MM.1S (cell line): ENCODE measurements at regions not wholly inside any gene's neighbourhood (a gene's known extent, or its start where the extent isn't known, plus 50 kb on each side); places are given as distances from the start of the nearest gene placed in this dataset.

Experiments
- DNase-seq: peaks from one replicate; pipeline ENCODE4 v3.0.0-alpha.2; 2015
- H2AFZ ChIP-seq: fragments of 300-600 bp; sonication (generic); 2 replicates; pipeline ENCODE4 v1.6.0; 2016; ENCODE audit warnings: antibody characterized with exemption, low read length
- H3F3A ChIP-seq: fragments of 300-600 bp; sonication (generic); 2 replicates; pipeline ENCODE4 v1.6.1; 2016; ENCODE audit warnings: mild to moderate bottlenecking, antibody characterized with exemption, low read length, moderate library complexity, mixed read lengths; ENCODE audit not compliant: insufficient read depth
- H3K27ac ChIP-seq: fragments of 300-600 bp; sonication (generic); 2 replicates; pipeline ENCODE4 v1.5.1; 2016; ENCODE audit warnings: mild to moderate bottlenecking, low read length
- H3K27me3 ChIP-seq: fragments of 300-600 bp; sonication (generic); replicated peaks from 2 replicates; pipeline ENCODE4 v1.6.0; 2016; ENCODE audit warnings: low read length; ENCODE audit not compliant: insufficient read depth
- H3K36me3 ChIP-seq: fragments of 300-600 bp; sonication (generic); replicated peaks from 2 replicates; pipeline ENCODE4 v1.6.1; 2016; ENCODE audit warnings: mild to moderate bottlenecking, low read length, mixed read lengths; ENCODE audit not compliant: insufficient read depth
- H3K4me1 ChIP-seq: fragments of 300-600 bp; sonication (generic); 2 replicates; pipeline ENCODE4 v1.6.1; 2016; ENCODE audit warnings: low read length, mixed read lengths
- H3K4me2 ChIP-seq: fragments of 300-600 bp; sonication (generic); 2 replicates; pipeline ENCODE4 v1.6.0; 2016; ENCODE audit warnings: low read depth, low read length
- H3K4me3 ChIP-seq: fragments of 300-600 bp; sonication (generic); 2 replicates; pipeline ENCODE4 v1.5.1; 2016; ENCODE audit warnings: low read length, mixed read lengths
- H3K79me2 ChIP-seq: fragments of 300-600 bp; sonication (generic); 2 replicates; pipeline ENCODE4 v1.6.1; 2016; ENCODE audit warnings: mixed run types, low read length, mixed read lengths
- H3K9ac ChIP-seq: fragments of 300-600 bp; sonication (generic); 2 replicates; pipeline ENCODE4 v1.6.1; 2016; ENCODE audit warnings: low read length, mixed read lengths
- H3K9me2 ChIP-seq: fragments of 300-600 bp; sonication (generic); replicated peaks from 2 replicates; pipeline ENCODE4 v1.6.1; 2016; ENCODE audit warnings: mild to moderate bottlenecking, low read length, mixed read lengths; ENCODE audit not compliant: insufficient read depth
- H3K9me3 ChIP-seq: fragments of 300-600 bp; sonication (generic); replicated peaks from 2 replicates; pipeline ENCODE4 v1.6.1; 2016; ENCODE audit warnings: mild to moderate bottlenecking, low read length, mixed read lengths; ENCODE audit not compliant: insufficient read depth
- H4K20me1 ChIP-seq: fragments of 300-600 bp; sonication (generic); 2 replicates; pipeline ENCODE4 v1.6.1; 2016; ENCODE audit warnings: mild to moderate bottlenecking, low read length, moderate library complexity, mixed read lengths; ENCODE audit not compliant: insufficient read depth
- CTCF ChIP-seq: fragments of 300-600 bp; sonication (generic); IDR thresholded peaks from 2 replicates; pipeline ENCODE4 v1.5.1; 2016; ENCODE audit warnings: antibody characterized with exemption, low read length, mixed read lengths
- EZH2 ChIP-seq: fragments of 300-600 bp; sonication (generic); optimal IDR thresholded peaks from 2 replicates; pipeline ENCODE3; 2017; ENCODE audit warnings: low read depth, mild to moderate bottlenecking, antibody characterized with exemption, low read length, mixed read lengths
- EZH2phosphoT487 ChIP-seq: fragments of 300-600 bp; sonication (generic); IDR thresholded peaks from 2 replicates; pipeline ENCODE4 v1.6.1; 2018; ENCODE audit warnings: antibody characterized with exemption, low read length

- DNase-seq, result no peak
- no peaks in the 10 kb centered on the region for H3K79me2 ChIP-seq
- H3K36me3 ChIP-seq, result no peaks in the 10 kb centered on the region
- TF ChIP-seq EZH2phosphoT487 (no peak), EZH2 (no peak), CTCF (no peak)
- H3K4me2 ChIP-seq, result no peak overlapping the region
- H2AFZ ChIP-seq, result no peak overlapping the region
- H3K9me3 ChIP-seq, result no peaks in the 10 kb centered on the region
- H3K27me3 ChIP-seq, result no peaks in the 10 kb centered on the region
- no peaks in the 10 kb centered on the region for H3F3A ChIP-seq
- H3K9ac ChIP-seq, result no peak overlapping the region
- H3K9me2 ChIP-seq, result no peaks in the 10 kb centered on the region
- no peak overlapping the region for H3K27ac ChIP-seq
- no peak overlapping the region for H3K4me3 ChIP-seq
- no peaks in the 10 kb centered on the region for H3K4me1 ChIP-seq
- H4K20me1 ChIP-seq, result no peaks in the 10 kb centered on the region
Observed at GRCh38 chr10:118467200-118467599, 125.1 kb upstream of the FAM204A start.

- no peaks in the 10 kb centered on the region for H3K36me3 ChIP-seq
- H3F3A ChIP-seq, result no peaks in the 10 kb centered on the region
- DNase-seq, result no peak
- H3K4me1 ChIP-seq, result no peaks in the 10 kb centered on the region
- H3K9me2 ChIP-seq, result no peaks in the 10 kb centered on the region
- no peak overlapping the region for H3K9ac ChIP-seq
- H3K79me2 ChIP-seq, result no peaks in the 10 kb centered on the region
- H2AFZ ChIP-seq, result no peak overlapping the region
- H3K9me3 ChIP-seq, result no peaks in the 10 kb centered on the region
- no peak overlapping the region for H3K27ac ChIP-seq
- H3K4me3 ChIP-seq, result no peak overlapping the region
- no peaks in the 10 kb centered on the region for H3K27me3 ChIP-seq
- no peak overlapping the region for H3K4me2 ChIP-seq
- no peaks in the 10 kb centered on the region for H4K20me1 ChIP-seq
- TF ChIP-seq EZH2 (no peak), CTCF (no peak), EZH2phosphoT487 (no peak)
Observed at GRCh38 chr10:118465300-118465874, 123.3 kb upstream of the FAM204A start.

GRCh38 chr10:118463740-118464139 is 121.6 kb upstream of the FAM204A start:
- no peak for TF ChIP-seq CTCF
- TF ChIP-seq EZH2, result no peak
- TF ChIP-seq EZH2phosphoT487, result no peak
- Histone ChIP-seq H3K4me2 (no peak overlapping the region), H2AFZ (no peak overlapping the region), H3K27ac (no peak overlapping the region), H3K9me3 (no peaks in the 10 kb centered on the region), H3K27me3 (no peaks in the 10 kb centered on the region), H3F3A (no peaks in the 10 kb centered on the region), H3K79me2 (no peaks in the 10 kb centered on the region), H3K9me2 (no peaks in the 10 kb centered on the region), H3K9ac (no peak overlapping the region), H4K20me1 (no peaks in the 10 kb centered on the region), H3K36me3 (no peaks in the 10 kb centered on the region), H3K4me1 (no peaks in the 10 kb centered on the region), H3K4me3 (no peak overlapping the region)
- no peak for DNase-seq
